Nephron (organoid): ENCODE measurements at regions not wholly inside any gene's neighbourhood (a gene's known extent, or its start where the extent isn't known, plus 50 kb on each side); places are given as distances from the start of the nearest gene placed in this dataset.

Experiments used
- H3K27ac Mint-ChIP-seq, 3 experiments: 2 replicates each; pipeline ENCODE4 v1.8.0; 2020; ENCODE audit warnings: mixed read lengths in 3 of 3, mild to moderate bottlenecking in 2 of 3, moderate library complexity in 1 of 3
- H3K27me3 Mint-ChIP-seq: 2 replicates; pipeline ENCODE4 v1.8.0; 2021; ENCODE audit warnings: low read depth, mild to moderate bottlenecking, moderate library complexity, mixed read lengths
- H3K36me3 Mint-ChIP-seq: 2 replicates; pipeline ENCODE4 v1.8.0; 2020; ENCODE audit warnings: low read depth, mixed read lengths
- H3K4me1 Mint-ChIP-seq: 2 replicates; pipeline ENCODE4 v1.8.0; 2020; ENCODE audit warnings: mixed read lengths
- H3K4me3 Mint-ChIP-seq, 3 experiments: 2 replicates each; pipeline ENCODE4 v1.8.0; 2020; ENCODE audit warnings: mild to moderate bottlenecking in 3 of 3, mixed read lengths in 3 of 3, moderate library complexity in 2 of 3
- H3K9me3 Mint-ChIP-seq: 2 replicates; pipeline ENCODE4 v1.8.0; 2020; ENCODE audit warnings: mixed read lengths
- TF ChIP-seq, protein P1 (sequence below), 3 experiments: fragments of 200-600 bp; sonication (generic); IDR thresholded peaks; one replicate each; pipeline ENCODE4 v1.5.0; 2021; ENCODE audit warnings: antibody characterized with exemption in 3 of 3; ENCODE audit not compliant: unreplicated experiment in 3 of 3

DNA sequence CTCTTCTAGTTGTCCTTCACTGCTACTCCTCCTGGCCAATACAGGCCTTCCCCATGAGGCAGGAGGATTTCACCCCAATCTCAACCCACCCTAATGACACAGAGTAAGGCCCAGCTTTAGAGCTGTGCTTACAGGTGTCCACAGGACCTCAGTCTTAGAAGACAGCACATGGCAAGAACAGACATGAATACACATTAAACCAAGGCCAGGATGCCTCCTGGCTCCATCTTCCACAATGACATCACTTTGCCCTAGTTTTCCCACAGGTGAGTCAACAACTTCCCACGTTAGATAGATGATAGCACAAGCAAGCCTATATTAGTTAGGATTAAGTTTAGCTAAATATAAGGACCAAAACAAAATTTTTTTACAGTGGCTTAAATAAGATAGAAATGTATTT, 63.8 kb upstream of the NOCT start:
- H3K4me1 Mint-ChIP-seq: peaks cover 6% of the 10 kb centered on the region
- H3K4me3 Mint-ChIP-seq: no peak overlapping the region

DNA sequence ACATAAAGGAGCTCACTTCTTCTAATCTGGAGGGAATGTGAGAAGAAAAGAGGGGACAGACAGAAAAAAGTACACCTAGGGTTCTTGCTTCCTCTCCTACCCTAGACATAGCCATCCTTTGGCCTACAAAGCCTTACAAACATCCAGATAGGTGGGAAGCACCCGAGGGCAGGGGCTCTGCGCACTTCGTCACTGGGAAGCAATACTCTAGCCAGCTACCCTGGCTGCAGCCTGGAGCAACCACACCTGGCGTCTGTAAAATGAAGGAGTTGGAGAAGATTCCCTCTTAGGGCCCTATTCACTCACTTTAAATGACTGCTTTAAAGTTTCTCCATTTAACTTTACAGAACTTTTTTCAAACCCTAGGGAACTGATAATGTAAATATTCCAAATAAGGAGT, 65.7 kb upstream of the NOCT start:
- TF ChIP-seq, protein P1, sequence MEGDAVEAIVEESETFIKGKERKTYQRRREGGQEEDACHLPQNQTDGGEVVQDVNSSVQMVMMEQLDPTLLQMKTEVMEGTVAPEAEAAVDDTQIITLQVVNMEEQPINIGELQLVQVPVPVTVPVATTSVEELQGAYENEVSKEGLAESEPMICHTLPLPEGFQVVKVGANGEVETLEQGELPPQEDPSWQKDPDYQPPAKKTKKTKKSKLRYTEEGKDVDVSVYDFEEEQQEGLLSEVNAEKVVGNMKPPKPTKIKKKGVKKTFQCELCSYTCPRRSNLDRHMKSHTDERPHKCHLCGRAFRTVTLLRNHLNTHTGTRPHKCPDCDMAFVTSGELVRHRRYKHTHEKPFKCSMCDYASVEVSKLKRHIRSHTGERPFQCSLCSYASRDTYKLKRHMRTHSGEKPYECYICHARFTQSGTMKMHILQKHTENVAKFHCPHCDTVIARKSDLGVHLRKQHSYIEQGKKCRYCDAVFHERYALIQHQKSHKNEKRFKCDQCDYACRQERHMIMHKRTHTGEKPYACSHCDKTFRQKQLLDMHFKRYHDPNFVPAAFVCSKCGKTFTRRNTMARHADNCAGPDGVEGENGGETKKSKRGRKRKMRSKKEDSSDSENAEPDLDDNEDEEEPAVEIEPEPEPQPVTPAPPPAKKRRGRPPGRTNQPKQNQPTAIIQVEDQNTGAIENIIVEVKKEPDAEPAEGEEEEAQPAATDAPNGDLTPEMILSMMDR (IDR thresholded peaks at IDR 0.05; ENCODE audit: unreplicated experiment in 3 of 3): no peak
- Mint-ChIP-seq H3K9me3 (peaks cover 2% of the 10 kb centered on the region), H3K4me3 (no peak overlapping the region), H3K36me3 (no peaks in the 10 kb centered on the region), H3K27ac (no peak overlapping the region), H3K4me1 (peaks cover 6% of the 10 kb centered on the region), H3K27me3 (no peaks in the 10 kb centered on the region)

More for the DNA sequence above, 63.8 kb upstream of the NOCT start:
- H3K36me3 Mint-ChIP-seq: no peaks in the 10 kb centered on the region
- TF ChIP-seq, protein P1 (IDR thresholded peaks at IDR 0.05; ENCODE audit: unreplicated experiment in 3 of 3): no peak
- no peaks in the 10 kb centered on the region for H3K9me3 Mint-ChIP-seq
- no peaks in the 10 kb centered on the region for H3K27me3 Mint-ChIP-seq
- no peak overlapping the region for H3K27ac Mint-ChIP-seq

DNA sequence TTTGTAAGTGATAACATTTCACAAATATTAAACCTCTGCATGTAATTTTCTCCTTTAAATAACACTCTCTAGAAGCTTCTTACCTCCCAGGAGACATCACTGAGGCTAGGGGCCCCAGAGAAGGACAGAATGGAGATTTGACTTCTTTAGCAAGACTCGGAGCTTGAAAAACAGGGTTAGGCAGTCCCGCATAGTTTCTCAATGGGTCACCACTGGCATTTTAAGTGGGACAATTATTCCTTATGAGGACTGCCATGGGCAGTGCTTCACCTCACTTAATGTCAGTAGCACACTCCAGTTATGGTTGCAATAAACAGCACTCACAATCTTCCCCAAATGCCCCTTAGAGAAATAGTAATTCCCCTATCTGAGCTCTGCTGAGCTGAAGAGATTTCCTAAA, 66.7 kb upstream of the NOCT start:
- Mint-ChIP-seq H3K36me3 (no peaks in the 10 kb centered on the region), H3K9me3 (peaks cover 2% of the 10 kb centered on the region), H3K27ac (no peak overlapping the region), H3K4me3 (no peak overlapping the region), H3K4me1 (peaks cover 2% of the 10 kb centered on the region), H3K27me3 (no peaks in the 10 kb centered on the region)
- TF ChIP-seq, protein P1 (IDR thresholded peaks at IDR 0.05; ENCODE audit: unreplicated experiment in 3 of 3): no peak

DNA sequence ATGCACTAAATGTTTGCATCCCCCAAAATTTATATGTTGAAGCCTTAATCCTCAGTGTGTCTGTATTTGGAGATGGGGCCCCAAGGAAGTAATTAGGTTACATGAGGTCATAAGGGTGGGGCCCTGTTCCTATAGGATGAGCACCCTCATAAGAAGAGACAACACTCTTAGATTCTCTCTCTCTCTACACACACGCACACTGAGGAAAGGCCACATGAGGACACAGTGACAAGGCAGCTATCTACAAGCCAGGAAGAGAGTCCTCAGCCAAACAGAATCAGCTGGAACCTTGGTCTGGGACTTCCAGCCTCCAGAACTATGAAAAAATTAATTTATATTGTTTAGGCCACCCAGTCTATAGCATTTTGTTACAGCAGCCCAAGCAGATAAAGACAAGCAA, 69.3 kb upstream of the NOCT start:
- H3K9me3 Mint-ChIP-seq: peaks cover 2% of the 10 kb centered on the region
- H3K27me3 Mint-ChIP-seq: no peaks in the 10 kb centered on the region
- H3K4me1 Mint-ChIP-seq: no peaks in the 10 kb centered on the region
- H3K27ac Mint-ChIP-seq: no peak overlapping the region
- no peak overlapping the region for H3K4me3 Mint-ChIP-seq
- H3K36me3 Mint-ChIP-seq: no peaks in the 10 kb centered on the region
- TF ChIP-seq, protein P1 (IDR thresholded peaks at IDR 0.05; ENCODE audit: unreplicated experiment in 3 of 3): no peak

DNA sequence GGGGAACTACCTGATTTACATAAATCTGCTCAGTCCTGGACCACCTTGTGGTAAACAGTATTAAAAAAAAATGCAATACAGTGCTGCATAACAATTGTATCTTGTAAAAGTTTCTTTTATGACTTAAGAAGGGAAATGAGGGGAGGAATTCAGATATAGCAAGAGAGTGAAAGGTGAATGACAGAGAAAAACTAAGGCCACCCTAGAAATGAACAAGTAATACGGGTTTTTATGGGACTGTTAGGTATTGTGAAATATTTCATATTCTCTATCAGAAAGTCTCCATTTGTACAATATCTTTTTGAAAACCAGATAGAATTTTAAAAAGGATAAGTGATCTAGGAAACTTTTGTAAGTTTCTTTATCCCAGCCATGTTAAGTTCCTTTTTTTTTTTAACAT, 69.7 kb upstream of the NOCT start:
- H3K4me3 Mint-ChIP-seq: no peak overlapping the region
- TF ChIP-seq, protein P1 (IDR thresholded peaks at IDR 0.05; ENCODE audit: unreplicated experiment in 3 of 3): no peak
- no peaks in the 10 kb centered on the region for H3K27me3 Mint-ChIP-seq
- no peak overlapping the region for H3K27ac Mint-ChIP-seq
- peaks cover 2% of the 10 kb centered on the region for H3K9me3 Mint-ChIP-seq
- H3K4me1 Mint-ChIP-seq: no peaks in the 10 kb centered on the region
- no peaks in the 10 kb centered on the region for H3K36me3 Mint-ChIP-seq

DNA sequence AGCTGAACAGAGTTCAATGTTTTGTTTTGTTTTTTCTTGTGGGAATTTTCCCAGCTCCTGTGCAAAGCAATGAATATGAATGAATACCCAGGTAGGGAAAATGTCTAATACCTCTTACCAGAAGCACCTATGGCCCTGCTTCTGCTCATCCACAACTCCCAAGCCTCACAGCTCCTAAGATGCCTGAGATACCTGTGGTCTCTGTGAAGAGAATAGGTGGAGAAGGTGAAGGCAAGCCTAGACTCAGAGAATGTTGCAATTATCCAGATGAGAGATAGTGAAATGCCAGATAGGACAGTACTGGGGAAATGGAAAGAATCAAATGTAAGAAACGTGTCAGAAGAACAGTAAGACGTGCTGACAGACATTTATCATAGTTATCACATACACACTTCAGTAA, 70.2 kb upstream of the NOCT start:
- Mint-ChIP-seq H3K4me1 (no peaks in the 10 kb centered on the region), H3K27me3 (peaks cover 3% of the 10 kb centered on the region), H3K27ac (no peak overlapping the region), H3K9me3 (peaks cover 2% of the 10 kb centered on the region), H3K4me3 (no peak overlapping the region), H3K36me3 (no peaks in the 10 kb centered on the region)
- TF ChIP-seq, protein P1 (IDR thresholded peaks at IDR 0.05; ENCODE audit: unreplicated experiment in 3 of 3): no peak
